ENCODE measurements at regions not wholly inside any gene's neighbourhood (a gene's known extent, or its start where the extent isn't known, plus 50 kb on each side); places are given as distances from the start of the nearest gene placed in this dataset.

- H3K27ac ChIP-seq, result no peak overlapping the region
- no peak for TF ChIP-seq ZFX (IDR thresholded peaks at IDR 0.05)
- TF ChIP-seq, protein P1, sequence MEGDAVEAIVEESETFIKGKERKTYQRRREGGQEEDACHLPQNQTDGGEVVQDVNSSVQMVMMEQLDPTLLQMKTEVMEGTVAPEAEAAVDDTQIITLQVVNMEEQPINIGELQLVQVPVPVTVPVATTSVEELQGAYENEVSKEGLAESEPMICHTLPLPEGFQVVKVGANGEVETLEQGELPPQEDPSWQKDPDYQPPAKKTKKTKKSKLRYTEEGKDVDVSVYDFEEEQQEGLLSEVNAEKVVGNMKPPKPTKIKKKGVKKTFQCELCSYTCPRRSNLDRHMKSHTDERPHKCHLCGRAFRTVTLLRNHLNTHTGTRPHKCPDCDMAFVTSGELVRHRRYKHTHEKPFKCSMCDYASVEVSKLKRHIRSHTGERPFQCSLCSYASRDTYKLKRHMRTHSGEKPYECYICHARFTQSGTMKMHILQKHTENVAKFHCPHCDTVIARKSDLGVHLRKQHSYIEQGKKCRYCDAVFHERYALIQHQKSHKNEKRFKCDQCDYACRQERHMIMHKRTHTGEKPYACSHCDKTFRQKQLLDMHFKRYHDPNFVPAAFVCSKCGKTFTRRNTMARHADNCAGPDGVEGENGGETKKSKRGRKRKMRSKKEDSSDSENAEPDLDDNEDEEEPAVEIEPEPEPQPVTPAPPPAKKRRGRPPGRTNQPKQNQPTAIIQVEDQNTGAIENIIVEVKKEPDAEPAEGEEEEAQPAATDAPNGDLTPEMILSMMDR (conservative IDR thresholded peaks at IDR 0.05), result peak; percentile 77
These were observed 259.2 kb upstream of the CCDC54 start for GRCh38 chr3:107117922-107118536.

GRCh38 chr3:107124885-107125284 is 252.4 kb upstream of the CCDC54 start:
- TF ChIP-seq, protein P1 (conservative IDR thresholded peaks at IDR 0.05), result no peak
- no peak for TF ChIP-seq ZFX (IDR thresholded peaks at IDR 0.05)
- no peak overlapping the region for H3K27ac ChIP-seq

DNA sequence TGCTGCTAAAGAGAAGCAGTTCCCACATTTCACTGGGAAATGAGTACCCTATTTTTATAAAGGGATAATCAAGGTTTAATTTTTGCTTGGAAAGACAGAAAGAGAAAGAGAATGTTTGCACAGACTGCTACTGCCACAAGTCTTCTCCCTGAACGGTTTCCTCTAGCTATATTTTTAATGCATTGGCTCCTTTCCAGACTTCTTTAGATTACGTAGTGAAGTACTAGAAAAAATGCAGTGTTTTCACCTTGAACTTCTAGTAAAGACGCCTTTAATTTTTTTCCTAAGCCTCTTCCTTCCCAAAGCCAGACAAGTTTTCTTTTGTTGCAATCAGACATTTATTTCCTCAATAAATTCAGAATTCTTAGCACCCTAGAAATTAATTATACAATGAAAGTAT is 248.3 kb upstream of the CCDC54 start:
- TF ChIP-seq ZFX (IDR thresholded peaks at IDR 0.05), result no peak
- TF ChIP-seq, protein P1 (conservative IDR thresholded peaks at IDR 0.05), result no peak
- no peak overlapping the region for H3K27ac ChIP-seq

GRCh38 chr3:107130089-107130700 is 247.0 kb upstream of the CCDC54 start:
- no peak overlapping the region for H3K27ac ChIP-seq
- TF ChIP-seq ZFX (IDR thresholded peaks at IDR 0.05), result no peak
- TF ChIP-seq, protein P1 (conservative IDR thresholded peaks at IDR 0.05), result no peak

DNA sequence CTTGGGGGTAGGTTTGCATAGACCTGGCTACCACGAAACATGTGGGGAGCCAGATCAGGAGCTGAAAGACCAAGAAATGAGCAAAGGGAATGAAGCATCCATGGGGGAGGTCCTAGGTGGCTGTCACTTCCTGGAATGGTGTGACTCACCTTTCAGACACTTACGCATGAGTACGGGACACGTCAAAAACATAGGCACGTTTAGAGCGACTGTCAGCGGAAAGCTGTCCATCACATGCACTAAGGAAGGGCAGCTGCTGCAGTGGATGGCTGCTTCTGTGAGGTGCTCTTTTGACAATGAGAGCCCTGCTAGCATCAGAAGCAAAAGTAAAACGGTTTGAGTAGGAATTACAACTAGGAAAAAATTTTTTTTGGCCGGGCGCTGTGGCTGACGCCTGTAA is 244.6 kb upstream of the CCDC54 start:
- TF ChIP-seq ZFX (IDR thresholded peaks at IDR 0.05), result no peak
- TF ChIP-seq, protein P1 (conservative IDR thresholded peaks at IDR 0.05), result no peak
- H3K27ac ChIP-seq, result no peak overlapping the region

- TF ChIP-seq ZFX (IDR thresholded peaks at IDR 0.05), result no peak
- TF ChIP-seq, protein P1 (conservative IDR thresholded peaks at IDR 0.05), result no peak
- H3K27ac ChIP-seq, result no peak overlapping the region
These were observed 243.3 kb upstream of the CCDC54 start for GRCh38 chr3:107133891-107134290.

DNA sequence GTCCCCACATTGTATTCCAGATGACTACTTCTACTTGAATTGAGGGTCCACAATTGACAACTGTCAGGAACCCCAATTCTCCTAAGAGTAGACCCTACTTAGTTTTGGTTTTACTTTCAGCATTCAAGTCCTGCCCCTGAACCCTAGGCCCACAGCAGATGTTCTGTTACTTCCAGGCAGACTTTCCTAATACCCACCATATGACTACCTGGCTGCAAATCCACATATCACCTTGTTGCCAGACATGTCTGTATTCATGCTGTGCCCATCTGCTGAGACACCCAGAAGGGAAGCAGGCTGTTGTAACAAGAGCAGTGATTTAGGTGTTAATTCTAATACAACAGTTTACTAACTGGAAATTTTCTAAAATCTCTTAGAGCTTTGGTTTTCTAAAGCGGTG is 235.1 kb upstream of the CCDC54 start:
- H3K27ac ChIP-seq, result no peak overlapping the region
- TF ChIP-seq, protein P1 (conservative IDR thresholded peaks at IDR 0.05), result no peak
- TF ChIP-seq ZFX (IDR thresholded peaks at IDR 0.05), result no peak
